ENCODE measurements at regions not wholly inside any gene's neighbourhood (a gene's known extent, or its start where the extent isn't known, plus 50 kb on each side); places are given as distances from the start of the nearest gene placed in this dataset.

DNA sequence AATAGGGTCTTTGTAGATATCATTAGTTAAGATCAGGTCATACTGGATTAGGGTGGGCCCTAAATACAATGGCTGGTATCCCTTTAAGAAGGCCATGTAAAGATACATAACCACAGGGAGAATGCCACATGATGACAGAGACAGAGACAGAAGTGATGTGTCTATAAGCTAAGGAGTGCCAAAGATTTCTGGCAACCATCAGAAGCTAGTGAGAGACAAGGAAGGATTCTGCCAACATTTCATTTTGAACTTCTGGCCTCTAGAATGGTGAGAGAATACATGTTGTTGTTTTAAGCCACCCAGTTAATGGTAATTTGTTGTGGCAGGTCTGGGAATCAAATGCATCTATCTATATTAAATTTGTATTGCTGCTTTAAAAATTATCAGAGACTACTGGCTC lies 185.5 kb upstream of the CYRIA start:
- Histone ChIP-seq H3K27ac (no peak overlapping the region), H3K9me3 (no peaks in the 10 kb centered on the region), H3K27me3 (no peaks in the 10 kb centered on the region), H3K4me3 (no peak overlapping the region), H3K36me3 (no peaks in the 10 kb centered on the region), H3K4me1 (no peaks in the 10 kb centered on the region)
- TF ChIP-seq, protein P1, sequence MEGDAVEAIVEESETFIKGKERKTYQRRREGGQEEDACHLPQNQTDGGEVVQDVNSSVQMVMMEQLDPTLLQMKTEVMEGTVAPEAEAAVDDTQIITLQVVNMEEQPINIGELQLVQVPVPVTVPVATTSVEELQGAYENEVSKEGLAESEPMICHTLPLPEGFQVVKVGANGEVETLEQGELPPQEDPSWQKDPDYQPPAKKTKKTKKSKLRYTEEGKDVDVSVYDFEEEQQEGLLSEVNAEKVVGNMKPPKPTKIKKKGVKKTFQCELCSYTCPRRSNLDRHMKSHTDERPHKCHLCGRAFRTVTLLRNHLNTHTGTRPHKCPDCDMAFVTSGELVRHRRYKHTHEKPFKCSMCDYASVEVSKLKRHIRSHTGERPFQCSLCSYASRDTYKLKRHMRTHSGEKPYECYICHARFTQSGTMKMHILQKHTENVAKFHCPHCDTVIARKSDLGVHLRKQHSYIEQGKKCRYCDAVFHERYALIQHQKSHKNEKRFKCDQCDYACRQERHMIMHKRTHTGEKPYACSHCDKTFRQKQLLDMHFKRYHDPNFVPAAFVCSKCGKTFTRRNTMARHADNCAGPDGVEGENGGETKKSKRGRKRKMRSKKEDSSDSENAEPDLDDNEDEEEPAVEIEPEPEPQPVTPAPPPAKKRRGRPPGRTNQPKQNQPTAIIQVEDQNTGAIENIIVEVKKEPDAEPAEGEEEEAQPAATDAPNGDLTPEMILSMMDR (IDR thresholded peaks at IDR 0.05) = no peak
- DNase-seq (ENCODE audit: low spot score) = no peak

DNA sequence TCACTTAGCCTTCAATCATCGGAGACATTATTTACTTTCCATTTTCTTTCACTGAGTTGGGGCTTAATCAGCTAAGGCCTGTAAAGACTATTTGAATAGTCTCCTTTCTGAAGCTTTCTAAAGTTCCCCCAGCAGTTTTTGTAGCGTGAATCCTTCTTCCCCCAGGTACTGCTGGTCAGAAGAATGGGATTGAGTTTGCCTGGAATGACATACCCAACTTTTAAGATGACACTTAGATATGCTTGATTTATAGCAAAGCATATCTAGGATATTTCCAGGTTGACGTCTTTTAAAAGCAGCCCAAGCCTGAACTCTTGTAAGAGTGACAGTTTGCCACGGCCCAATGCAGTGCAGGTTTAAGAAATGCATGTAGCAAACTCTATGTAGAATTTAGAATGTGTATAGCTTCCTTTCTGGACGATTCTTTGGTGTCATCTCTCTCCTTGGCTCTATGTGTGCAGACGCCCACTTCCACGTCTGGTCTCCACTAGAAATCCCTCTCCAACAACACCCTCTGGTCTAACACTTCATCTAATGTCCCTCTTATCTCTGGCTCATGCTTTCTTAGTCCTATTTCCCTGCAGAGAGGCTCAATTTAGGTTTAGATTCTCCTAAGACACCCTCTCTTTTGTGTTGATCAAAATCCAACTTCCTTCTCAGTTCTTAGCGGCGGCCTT lies 175.0 kb upstream of the CYRIA start:
- TF ChIP-seq, protein P1 (IDR thresholded peaks at IDR 0.05) = no peak
- DNase-seq (ENCODE audit: low spot score) = no peak
- Histone ChIP-seq H3K4me1 (no peaks in the 10 kb centered on the region), H3K9me3 (no peaks in the 10 kb centered on the region), H3K36me3 (no peaks in the 10 kb centered on the region), H3K27me3 (no peaks in the 10 kb centered on the region), H3K27ac (no peak overlapping the region), H3K4me3 (no peak overlapping the region)

DNA sequence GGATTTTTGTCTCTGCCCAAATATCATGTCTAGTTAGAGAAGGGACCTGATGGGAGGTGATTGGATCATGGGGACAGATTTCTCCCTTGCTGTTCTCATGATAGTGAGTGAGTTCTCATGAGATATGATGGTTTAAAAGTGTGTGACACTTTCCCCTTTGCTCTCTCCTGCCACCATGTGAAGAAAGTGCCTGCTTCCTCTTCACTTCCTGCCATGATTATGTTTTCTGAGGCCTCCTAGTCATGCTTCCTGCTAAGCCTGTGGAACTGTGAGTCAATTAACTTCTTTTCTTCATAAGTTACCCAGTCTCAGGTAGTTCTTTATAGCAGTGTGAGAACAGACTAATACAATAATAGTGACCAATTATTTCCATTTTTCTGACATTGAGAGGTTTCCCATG lies 167.3 kb upstream of the CYRIA start:
- Histone ChIP-seq H3K27ac (no peak overlapping the region), H3K36me3 (no peaks in the 10 kb centered on the region), H3K4me1 (no peaks in the 10 kb centered on the region), H3K27me3 (no peaks in the 10 kb centered on the region), H3K4me3 (no peak overlapping the region), H3K9me3 (no peaks in the 10 kb centered on the region)
- no peak for DNase-seq (ENCODE audit: low spot score)
- TF ChIP-seq, protein P1 (IDR thresholded peaks at IDR 0.05) = no peak

DNA sequence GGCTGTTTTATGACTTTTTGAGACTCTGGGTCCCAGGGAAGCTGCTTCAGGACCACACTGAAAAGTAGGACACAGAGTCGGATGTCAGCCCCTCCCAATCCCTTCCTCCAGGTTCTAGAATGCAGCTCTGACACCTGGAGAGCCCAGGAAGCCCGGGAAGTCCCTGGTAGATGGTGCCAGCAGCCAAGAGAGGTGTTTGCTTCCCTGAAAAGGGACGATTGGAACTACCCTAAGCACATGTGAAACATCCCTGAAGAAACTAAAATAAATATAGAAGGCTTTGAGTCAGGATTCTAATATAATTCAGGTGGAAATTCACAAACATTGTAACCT lies 163.2 kb upstream of the CYRIA start:
- Histone ChIP-seq H3K27me3 (no peaks in the 10 kb centered on the region), H3K4me3 (no peak overlapping the region), H3K9me3 (no peaks in the 10 kb centered on the region), H3K36me3 (no peaks in the 10 kb centered on the region), H3K27ac (no peak overlapping the region), H3K4me1 (no peaks in the 10 kb centered on the region)
- TF ChIP-seq, protein P1 (IDR thresholded peaks at IDR 0.05) = no peak
- DNase-seq (ENCODE audit: low spot score) = no peak

DNA sequence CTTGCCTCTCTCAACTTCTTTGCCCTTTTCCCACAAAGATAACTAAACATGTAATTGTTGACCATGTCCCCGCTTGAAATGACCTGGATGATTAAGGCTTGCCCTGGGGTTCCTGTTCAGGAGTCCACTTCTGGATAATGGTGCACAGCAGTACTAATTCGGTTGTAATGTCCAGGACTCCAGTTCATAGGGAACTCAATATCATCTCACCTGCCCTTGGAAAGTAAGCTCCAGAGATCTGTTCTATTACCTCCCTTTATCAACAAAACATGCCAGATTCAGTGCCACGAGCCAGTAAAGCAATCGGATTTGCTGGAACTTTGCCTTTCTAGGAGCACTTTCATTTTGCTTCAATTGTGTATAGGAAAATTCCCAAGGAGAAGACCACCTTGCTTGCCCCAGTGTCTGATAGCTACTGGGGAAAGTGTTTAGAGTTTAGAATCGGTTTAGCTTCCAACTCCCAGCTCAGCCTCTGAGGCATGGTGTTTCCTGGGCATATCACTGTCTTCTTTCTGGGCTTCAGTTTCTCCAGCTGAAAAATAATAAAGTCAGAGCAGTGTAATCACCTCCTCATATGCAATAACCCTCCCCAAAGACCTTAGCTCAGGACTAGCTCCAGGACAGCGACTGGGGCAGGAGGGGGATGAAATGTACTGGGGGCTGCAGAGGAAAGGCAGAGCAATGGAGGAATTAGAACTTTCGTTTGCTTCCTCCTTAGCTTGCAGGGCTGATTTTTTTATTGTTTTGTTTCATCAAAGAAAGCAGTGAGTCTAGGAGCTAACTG lies 162.6 kb upstream of the CYRIA start:
- TF ChIP-seq, protein P1 (IDR thresholded peaks at IDR 0.05) = no peak

More for the DNA sequence above, 162.6 kb upstream of the CYRIA start:
- Histone ChIP-seq H3K4me3 (no peak overlapping the region), H3K36me3 (no peaks in the 10 kb centered on the region), H3K9me3 (no peaks in the 10 kb centered on the region), H3K27ac (no peak overlapping the region), H3K27me3 (no peaks in the 10 kb centered on the region), H3K4me1 (no peaks in the 10 kb centered on the region)
- no peak for DNase-seq (ENCODE audit: low spot score)

Data from right atrium auricular region (tissue), 2 donors.